Smooth muscle cell (in vitro differentiated cells): ENCODE measurements at regions not wholly inside any gene's neighbourhood (a gene's known extent, or its start where the extent isn't known, plus 50 kb on each side); places are given as distances from the start of the nearest gene placed in this dataset.

Experiments
- DNase-seq: peaks from one replicate; lab custom pipeline; 2025; ENCODE audit not compliant: unreplicated experiment; lab: John Stamatoyannopoulos, UW
- H2AFZ ChIP-seq: fragments of 200-600 bp; sonication (generic); 2 replicates; pipeline ENCODE4 v1.6.0; 2016; ENCODE audit warnings: antibody characterized with exemption, low read depth, mild to moderate bottlenecking
- H3F3A ChIP-seq: fragments of 200-600 bp; sonication (generic); 2 replicates; pipeline ENCODE4 v1.6.0; 2017; ENCODE audit warnings: antibody characterized with exemption, low read depth
- H3K27ac ChIP-seq: fragments of 200-600 bp; sonication (generic); 2 replicates; pipeline ENCODE4 v1.5.1; 2016; ENCODE audit warnings: low read depth, mild to moderate bottlenecking
- H3K27me3 ChIP-seq: fragments of 200-600 bp; sonication (generic); 2 replicates; pipeline ENCODE4 v1.6.1; 2016; ENCODE audit warnings: low read depth, mild to moderate bottlenecking
- H3K36me3 ChIP-seq: fragments of 200-600 bp; sonication (generic); 2 replicates; pipeline ENCODE4 v1.5.1; 2016; ENCODE audit warnings: low read depth
- H3K4me1 ChIP-seq: fragments of 200-600 bp; sonication (generic); 2 replicates; pipeline ENCODE4 v1.5.1; 2016; ENCODE audit warnings: low read depth
- H3K4me2 ChIP-seq: fragments of 200-600 bp; sonication (generic); 2 replicates; pipeline ENCODE4 v1.6.0; 2016; ENCODE audit warnings: mild to moderate bottlenecking
- H3K4me3 ChIP-seq: fragments of 200-600 bp; sonication (generic); 2 replicates; pipeline ENCODE4 v1.5.1; 2016; ENCODE audit warnings: mild to moderate bottlenecking
- H3K79me2 ChIP-seq: fragments of 200-600 bp; sonication (generic); 2 replicates; pipeline ENCODE4 v1.6.0; 2016; ENCODE audit warnings: low read depth, mild to moderate bottlenecking
- H3K9ac ChIP-seq: fragments of 200-600 bp; sonication (generic); 2 replicates; pipeline ENCODE4 v1.6.0; 2016; ENCODE audit warnings: low read depth
- H3K9me3 ChIP-seq: fragments of 200-600 bp; sonication (generic); replicated peaks from 2 replicates; pipeline ENCODE4 v1.5.1; 2016; ENCODE audit warnings: low read depth
- H4K20me1 ChIP-seq: fragments of 200-600 bp; sonication (generic); 2 replicates; pipeline ENCODE4 v1.6.0; 2016; ENCODE audit warnings: low read depth
- WGBS: methylation state at CpG from one replicate; pipeline ENCODE4 v1.1.7; 2016; ENCODE audit warnings: low lambda C conversion rate; 5-methylcytosine and 5-hydroxymethylcytosine counted together
- TF ChIP-seq, protein P1 (sequence below): fragments of 200-600 bp; sonication (generic); IDR thresholded peaks from 2 replicates; pipeline ENCODE4 v1.5.1; 2017; ENCODE audit warnings: borderline replicate concordance, mild to moderate bottlenecking, antibody characterized with exemption; ENCODE audit not compliant: insufficient read depth, poor library complexity, severe bottlenecking

DNA sequence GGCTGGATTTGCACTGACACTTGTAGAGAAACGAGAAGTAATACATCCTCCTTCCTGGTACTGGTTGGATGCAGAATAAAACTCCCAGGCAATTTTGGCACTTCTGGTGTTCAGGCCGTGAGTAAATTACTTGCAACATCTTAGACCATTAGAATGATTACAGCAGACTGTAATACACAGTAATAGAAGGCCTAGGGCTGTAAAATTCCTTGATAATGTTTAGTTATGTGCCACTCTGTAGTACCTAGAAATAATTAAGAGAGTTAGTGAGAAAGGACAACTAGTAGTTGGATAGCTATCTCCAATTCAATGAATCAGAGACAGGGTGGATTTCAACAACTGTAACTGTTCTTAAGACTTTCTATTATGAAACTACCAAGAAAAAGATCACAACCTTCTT lies 356.3 kb upstream of the SETBP1 start:
- Histone ChIP-seq H3K4me3 (no peak overlapping the region), H3F3A (no peaks in the 10 kb centered on the region), H3K79me2 (no peaks in the 10 kb centered on the region), H3K36me3 (no peaks in the 10 kb centered on the region), H2AFZ (no peak overlapping the region), H3K9me3 (no peaks in the 10 kb centered on the region), H3K4me1 (no peaks in the 10 kb centered on the region), H3K9ac (no peak overlapping the region), H4K20me1 (no peaks in the 10 kb centered on the region), H3K27me3 (no peaks in the 10 kb centered on the region), H3K27ac (no peak overlapping the region), H3K4me2 (no peak overlapping the region)
- WGBS, result 81% methylated on average over 2 of the region's 2 CpGs
- no peak for DNase-seq
- TF ChIP-seq, protein P1, sequence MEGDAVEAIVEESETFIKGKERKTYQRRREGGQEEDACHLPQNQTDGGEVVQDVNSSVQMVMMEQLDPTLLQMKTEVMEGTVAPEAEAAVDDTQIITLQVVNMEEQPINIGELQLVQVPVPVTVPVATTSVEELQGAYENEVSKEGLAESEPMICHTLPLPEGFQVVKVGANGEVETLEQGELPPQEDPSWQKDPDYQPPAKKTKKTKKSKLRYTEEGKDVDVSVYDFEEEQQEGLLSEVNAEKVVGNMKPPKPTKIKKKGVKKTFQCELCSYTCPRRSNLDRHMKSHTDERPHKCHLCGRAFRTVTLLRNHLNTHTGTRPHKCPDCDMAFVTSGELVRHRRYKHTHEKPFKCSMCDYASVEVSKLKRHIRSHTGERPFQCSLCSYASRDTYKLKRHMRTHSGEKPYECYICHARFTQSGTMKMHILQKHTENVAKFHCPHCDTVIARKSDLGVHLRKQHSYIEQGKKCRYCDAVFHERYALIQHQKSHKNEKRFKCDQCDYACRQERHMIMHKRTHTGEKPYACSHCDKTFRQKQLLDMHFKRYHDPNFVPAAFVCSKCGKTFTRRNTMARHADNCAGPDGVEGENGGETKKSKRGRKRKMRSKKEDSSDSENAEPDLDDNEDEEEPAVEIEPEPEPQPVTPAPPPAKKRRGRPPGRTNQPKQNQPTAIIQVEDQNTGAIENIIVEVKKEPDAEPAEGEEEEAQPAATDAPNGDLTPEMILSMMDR, result no peak

DNA sequence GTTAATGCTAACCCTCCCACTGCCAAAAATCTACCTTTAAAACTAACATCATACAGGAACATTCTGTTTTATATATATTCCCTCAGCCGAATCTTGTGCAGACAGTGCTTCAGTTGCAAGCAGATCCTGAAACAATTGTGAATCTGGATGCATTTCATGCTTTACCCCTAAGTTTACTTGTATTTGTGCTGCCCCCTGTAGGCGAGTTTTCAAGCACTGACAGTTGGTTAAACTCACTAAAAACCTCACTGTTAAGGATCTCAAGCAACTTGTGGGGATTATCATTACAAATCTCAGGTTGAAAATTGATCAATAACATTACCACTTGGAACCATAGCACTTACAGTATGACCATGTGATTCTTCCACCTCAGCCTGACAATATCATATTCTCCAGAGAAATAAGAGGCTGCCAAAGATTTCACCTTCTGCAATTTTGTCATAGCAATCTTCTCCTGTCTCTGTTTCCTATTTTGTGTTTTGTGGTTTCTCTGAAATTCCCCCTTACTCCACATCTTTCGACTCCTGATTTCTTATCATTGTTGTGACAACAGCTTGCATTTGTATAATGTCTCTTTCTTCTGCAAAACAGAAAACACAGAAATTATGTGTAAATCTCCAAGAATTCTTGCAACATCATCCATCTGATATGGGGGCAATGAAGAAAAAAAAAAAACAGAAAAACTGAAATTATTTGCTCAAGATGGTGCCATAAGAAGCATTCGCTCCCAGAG lies 354.6 kb upstream of the SETBP1 start:
- H3K27ac ChIP-seq, result no peak overlapping the region
- no peaks in the 10 kb centered on the region for H3F3A ChIP-seq
- H3K9me3 ChIP-seq, result no peaks in the 10 kb centered on the region
- no peak overlapping the region for H3K4me3 ChIP-seq
- H3K79me2 ChIP-seq, result no peaks in the 10 kb centered on the region
- no peaks in the 10 kb centered on the region for H3K36me3 ChIP-seq
- H3K4me2 ChIP-seq, result no peak overlapping the region
- no peak for DNase-seq
- H4K20me1 ChIP-seq, result no peaks in the 10 kb centered on the region
- no peak overlapping the region for H2AFZ ChIP-seq
- H3K27me3 ChIP-seq, result no peaks in the 10 kb centered on the region
- WGBS, result 31% methylated on average over 4 of the region's 4 CpGs
- H3K9ac ChIP-seq, result no peak overlapping the region
- H3K4me1 ChIP-seq, result no peaks in the 10 kb centered on the region
- TF ChIP-seq, protein P1, result peak; percentile 60

DNA sequence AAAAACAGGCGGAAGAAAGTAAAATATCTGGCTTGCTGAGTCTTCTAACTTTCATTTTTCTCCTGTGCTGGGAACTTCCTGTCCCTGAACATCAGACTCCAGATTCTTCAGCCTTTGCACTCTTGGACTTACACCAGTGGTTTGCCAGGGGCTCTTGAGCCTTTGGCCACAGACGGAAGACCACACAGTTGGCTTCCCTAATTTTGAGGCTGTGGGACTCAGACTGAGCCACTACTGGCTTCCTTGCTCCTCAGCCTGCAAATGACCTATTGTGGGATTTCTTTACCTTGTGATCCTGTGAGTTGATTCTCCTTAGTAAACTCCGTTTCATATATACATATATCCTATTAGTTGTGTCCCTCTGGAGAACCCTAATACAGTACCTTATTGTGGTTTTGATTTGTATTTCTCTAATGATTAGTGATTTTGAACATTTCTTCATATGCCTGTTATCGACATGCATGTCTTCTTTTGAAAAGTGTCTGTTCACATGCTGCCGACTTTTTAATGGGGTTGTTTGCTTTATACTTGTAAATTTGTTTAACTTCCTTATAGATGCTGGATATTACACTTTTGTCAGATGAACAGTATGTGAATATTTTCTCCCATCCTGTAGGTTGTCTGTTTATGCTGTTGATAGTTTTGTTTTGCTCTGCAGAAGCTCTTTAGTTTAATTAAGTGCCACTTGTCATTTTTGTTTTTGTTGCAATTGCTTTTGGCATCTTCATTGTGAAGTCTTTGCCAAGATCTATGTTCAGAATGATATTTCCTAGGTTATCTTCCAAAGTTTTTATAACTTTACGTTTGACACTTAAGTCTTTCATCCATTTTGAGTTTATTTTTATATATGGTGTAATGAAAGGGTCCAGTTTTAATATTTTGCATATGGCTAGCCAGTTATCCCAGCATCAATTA lies 348.8 kb upstream of the SETBP1 start:
- H3K27me3 ChIP-seq, result no peaks in the 10 kb centered on the region
- H3K4me3 ChIP-seq, result no peak overlapping the region
- no peaks in the 10 kb centered on the region for H3K4me1 ChIP-seq
- no peak overlapping the region for H3K4me2 ChIP-seq
- no peak overlapping the region for H2AFZ ChIP-seq
- no peaks in the 10 kb centered on the region for H3F3A ChIP-seq
- H3K36me3 ChIP-seq, result no peaks in the 10 kb centered on the region
- no peaks in the 10 kb centered on the region for H3K9me3 ChIP-seq
- H3K9ac ChIP-seq, result no peak overlapping the region
- WGBS, result 90% methylated on average over 6 of the region's 6 CpGs
- no peak for DNase-seq
- H3K79me2 ChIP-seq, result no peaks in the 10 kb centered on the region
- no peaks in the 10 kb centered on the region for H4K20me1 ChIP-seq
- H3K27ac ChIP-seq, result no peak overlapping the region
- TF ChIP-seq, protein P1, result no peak
